ENCODE measurements at regions not wholly inside any gene's neighbourhood (a gene's known extent, or its start where the extent isn't known, plus 50 kb on each side); places are given as distances from the start of the nearest gene placed in this dataset.

DNA sequence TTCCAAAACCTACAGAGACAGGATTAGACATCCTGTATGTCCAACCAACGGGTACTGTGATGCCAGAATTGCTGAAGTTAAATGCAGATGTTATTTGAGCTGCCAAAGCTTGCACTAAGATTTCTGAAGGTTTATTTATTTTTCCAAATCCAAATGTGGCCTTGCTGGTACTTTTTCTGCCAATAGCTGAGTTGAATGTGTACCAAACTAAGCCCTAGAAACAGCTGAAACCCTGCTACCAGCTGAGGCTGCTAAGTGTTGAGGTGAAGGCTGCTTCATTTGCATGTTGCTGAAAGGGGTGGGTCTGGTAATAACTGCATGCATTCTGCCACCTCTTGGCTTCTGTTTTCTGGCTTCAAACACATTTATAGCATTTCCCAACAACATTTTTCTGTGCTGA lies 366.5 kb downstream of the FAT4 start:
- TF ChIP-seq, protein P1, sequence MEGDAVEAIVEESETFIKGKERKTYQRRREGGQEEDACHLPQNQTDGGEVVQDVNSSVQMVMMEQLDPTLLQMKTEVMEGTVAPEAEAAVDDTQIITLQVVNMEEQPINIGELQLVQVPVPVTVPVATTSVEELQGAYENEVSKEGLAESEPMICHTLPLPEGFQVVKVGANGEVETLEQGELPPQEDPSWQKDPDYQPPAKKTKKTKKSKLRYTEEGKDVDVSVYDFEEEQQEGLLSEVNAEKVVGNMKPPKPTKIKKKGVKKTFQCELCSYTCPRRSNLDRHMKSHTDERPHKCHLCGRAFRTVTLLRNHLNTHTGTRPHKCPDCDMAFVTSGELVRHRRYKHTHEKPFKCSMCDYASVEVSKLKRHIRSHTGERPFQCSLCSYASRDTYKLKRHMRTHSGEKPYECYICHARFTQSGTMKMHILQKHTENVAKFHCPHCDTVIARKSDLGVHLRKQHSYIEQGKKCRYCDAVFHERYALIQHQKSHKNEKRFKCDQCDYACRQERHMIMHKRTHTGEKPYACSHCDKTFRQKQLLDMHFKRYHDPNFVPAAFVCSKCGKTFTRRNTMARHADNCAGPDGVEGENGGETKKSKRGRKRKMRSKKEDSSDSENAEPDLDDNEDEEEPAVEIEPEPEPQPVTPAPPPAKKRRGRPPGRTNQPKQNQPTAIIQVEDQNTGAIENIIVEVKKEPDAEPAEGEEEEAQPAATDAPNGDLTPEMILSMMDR (IDR thresholded peaks at IDR 0.05; ENCODE audit: low read depth, low read length, missing input control), result no peak
- no peak for TF ChIP-seq TAF1 (conservative IDR thresholded peaks at IDR 0.05)
- TF ChIP-seq, protein P2, sequence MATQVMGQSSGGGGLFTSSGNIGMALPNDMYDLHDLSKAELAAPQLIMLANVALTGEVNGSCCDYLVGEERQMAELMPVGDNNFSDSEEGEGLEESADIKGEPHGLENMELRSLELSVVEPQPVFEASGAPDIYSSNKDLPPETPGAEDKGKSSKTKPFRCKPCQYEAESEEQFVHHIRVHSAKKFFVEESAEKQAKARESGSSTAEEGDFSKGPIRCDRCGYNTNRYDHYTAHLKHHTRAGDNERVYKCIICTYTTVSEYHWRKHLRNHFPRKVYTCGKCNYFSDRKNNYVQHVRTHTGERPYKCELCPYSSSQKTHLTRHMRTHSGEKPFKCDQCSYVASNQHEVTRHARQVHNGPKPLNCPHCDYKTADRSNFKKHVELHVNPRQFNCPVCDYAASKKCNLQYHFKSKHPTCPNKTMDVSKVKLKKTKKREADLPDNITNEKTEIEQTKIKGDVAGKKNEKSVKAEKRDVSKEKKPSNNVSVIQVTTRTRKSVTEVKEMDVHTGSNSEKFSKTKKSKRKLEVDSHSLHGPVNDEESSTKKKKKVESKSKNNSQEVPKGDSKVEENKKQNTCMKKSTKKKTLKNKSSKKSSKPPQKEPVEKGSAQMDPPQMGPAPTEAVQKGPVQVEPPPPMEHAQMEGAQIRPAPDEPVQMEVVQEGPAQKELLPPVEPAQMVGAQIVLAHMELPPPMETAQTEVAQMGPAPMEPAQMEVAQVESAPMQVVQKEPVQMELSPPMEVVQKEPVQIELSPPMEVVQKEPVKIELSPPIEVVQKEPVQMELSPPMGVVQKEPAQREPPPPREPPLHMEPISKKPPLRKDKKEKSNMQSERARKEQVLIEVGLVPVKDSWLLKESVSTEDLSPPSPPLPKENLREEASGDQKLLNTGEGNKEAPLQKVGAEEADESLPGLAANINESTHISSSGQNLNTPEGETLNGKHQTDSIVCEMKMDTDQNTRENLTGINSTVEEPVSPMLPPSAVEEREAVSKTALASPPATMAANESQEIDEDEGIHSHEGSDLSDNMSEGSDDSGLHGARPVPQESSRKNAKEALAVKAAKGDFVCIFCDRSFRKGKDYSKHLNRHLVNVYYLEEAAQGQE (IDR thresholded peaks at IDR 0.05), result no peak
- TF ChIP-seq RXRA (IDR thresholded peaks at IDR 0.05), result no peak
- no peak for TF ChIP-seq EGR1 (IDR thresholded peaks at IDR 0.05; ENCODE audit: low read depth in 2 of 2)
- TF ChIP-seq, protein P3, sequence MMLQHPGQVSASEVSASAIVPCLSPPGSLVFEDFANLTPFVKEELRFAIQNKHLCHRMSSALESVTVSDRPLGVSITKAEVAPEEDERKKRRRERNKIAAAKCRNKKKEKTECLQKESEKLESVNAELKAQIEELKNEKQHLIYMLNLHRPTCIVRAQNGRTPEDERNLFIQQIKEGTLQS (IDR thresholded peaks at IDR 0.05), result no peak
- TF ChIP-seq GABPA (IDR thresholded peaks at IDR 0.05 in 1 of 2, conservative IDR thresholded peaks at IDR 0.05 in 1 of 2), result no peak
- TF ChIP-seq YY1 (IDR thresholded peaks at IDR 0.05), result no peak
- no peak for TF ChIP-seq RAD21 (IDR thresholded peaks at IDR 0.05)
- no peak for TF ChIP-seq NR2F2 (IDR thresholded peaks at IDR 0.05)
- TF ChIP-seq, protein P4, sequence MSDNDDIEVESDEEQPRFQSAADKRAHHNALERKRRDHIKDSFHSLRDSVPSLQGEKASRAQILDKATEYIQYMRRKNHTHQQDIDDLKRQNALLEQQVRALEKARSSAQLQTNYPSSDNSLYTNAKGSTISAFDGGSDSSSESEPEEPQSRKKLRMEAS (IDR thresholded peaks at IDR 0.05), result no peak
- TF ChIP-seq SP1 (IDR thresholded peaks at IDR 0.05), result no peak
- no peak for TF ChIP-seq FOXA1 (IDR thresholded peaks at IDR 0.05)
- TF ChIP-seq HNF4G (IDR thresholded peaks at IDR 0.05), result no peak
